Retina (tissue), 1 donor: ENCODE measurements at regions not wholly inside any gene's neighbourhood (a gene's known extent, or its start where the extent isn't known, plus 50 kb on each side); places are given as distances from the start of the nearest gene placed in this dataset.
"Not testable (repeated sequence)": the region's sequence is repeated elsewhere in the genome, so short reads cannot be mapped to it uniquely, and the experiment has no call there.

ENCODE experiments used
- DNase-seq: peaks from one replicate; pipeline ENCODE4 v3.0.0-alpha.2; 2016

DNA sequence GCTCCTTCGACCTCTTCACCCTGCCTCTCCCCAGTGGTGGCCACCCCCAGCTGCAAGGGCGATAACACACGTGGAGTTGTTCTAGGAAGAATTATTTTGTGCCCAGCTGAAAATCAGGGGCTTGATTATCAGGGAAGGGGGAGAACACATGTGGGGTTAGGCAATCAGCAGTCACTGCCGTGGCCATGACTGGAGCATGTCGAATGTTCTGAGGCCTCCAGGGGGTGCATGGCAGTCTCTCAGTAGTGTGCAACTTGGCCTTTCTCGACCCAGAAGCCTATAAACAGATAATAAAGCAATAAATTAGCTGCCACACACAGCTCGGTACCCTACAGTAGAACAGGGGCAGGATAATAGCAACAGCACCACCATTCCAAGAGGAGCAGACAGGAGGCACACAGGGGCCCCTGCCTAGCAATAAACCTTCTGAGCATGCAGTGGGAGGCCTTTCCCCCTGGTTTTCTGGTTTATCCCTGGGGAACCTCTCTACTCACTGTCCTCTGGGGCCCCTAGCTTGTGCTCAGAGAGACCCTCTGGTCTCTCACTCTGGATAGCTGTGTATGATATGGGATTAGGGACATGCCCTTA lies 308.2 kb upstream of the PLGLB2 start:
- DNase-seq: not testable (repeated sequence)

DNA sequence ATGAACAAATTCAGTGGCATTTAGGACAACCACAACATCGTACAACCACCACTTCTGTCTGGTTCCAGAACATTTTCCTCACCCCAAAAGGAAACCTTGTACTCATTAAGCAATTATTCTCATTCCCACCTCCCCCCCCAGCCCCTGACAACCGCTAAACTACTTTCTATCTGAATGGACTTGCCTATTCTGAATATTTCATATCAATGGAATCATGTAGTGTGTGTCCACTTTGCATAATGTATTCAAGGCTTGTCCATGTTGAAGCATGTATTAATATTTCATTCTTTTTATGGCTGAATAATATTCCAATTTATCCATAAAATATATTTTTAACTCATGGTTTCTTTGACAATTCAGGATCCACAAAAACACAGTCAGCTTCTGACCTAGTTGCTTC lies 307.2 kb upstream of the PLGLB2 start:
- not testable (repeated sequence) for DNase-seq

DNA sequence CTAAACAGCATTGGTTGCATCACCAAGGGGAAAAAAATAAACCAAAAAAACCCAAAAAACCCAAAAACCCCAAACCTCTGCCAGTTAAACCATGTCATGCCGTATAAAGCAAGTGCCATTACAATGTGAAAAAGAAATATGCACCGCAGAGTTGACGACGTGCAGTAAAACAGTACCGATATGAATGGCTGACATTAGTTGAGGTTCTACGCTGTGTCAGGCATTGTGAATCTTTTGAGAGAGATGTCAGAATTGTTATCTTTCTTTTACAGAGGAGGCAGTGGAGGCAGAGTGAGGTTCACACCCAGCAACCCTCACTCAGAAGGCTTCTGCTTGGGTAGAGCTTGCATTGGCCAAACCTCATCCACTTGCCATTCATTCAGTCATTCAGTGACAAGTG lies 306.5 kb upstream of the PLGLB2 start:
- not testable (repeated sequence) for DNase-seq

DNA sequence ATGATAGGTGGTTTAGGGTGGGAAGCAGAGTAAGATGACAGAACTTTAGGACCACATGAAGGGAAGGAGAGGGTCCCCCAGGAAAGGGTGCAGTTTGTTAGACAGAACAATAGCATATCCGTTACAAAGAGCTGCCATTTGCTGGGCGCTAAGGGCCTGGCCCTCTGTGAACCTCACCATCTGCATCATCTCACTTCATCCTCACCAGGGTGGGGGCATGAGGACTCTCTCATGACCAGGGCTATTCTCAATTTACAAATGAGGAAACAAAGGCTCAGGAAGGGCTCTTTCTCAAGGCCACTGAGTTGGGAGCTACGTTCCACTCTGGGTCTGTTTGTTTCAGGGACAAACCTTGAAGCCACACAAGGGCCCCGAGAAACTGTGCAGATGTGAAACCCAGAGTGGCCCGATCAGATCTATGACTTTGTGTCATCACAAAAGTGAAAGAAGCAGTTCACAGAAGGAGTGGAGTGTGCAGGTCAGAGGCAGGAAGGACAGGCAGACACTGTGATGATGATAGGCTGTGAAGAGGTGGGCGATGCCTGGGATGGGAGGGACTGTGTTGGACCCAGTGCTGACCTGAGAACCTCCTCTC lies 304.8 kb upstream of the PLGLB2 start:
- DNase-seq: not testable (repeated sequence)

DNA sequence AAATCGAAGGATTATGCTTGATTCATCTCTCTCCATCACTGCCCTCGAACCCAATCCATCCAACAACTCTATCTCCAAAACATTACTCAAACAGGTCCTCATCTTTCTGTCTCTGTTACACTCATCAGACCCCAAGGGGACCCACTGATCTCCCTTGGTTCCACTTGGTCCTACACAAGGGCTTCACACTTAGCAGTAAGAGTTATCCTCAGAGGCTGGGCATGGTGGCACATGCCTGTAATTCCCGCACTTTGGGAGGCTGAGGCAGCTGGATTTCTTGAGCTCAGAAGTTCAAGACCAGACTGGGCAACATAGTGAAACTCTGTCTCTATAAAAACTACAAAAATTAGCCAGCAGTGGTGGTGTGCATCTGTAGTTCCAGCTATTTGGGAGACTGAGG lies 302.9 kb upstream of the PLGLB2 start:
- not testable (repeated sequence) for DNase-seq

DNA sequence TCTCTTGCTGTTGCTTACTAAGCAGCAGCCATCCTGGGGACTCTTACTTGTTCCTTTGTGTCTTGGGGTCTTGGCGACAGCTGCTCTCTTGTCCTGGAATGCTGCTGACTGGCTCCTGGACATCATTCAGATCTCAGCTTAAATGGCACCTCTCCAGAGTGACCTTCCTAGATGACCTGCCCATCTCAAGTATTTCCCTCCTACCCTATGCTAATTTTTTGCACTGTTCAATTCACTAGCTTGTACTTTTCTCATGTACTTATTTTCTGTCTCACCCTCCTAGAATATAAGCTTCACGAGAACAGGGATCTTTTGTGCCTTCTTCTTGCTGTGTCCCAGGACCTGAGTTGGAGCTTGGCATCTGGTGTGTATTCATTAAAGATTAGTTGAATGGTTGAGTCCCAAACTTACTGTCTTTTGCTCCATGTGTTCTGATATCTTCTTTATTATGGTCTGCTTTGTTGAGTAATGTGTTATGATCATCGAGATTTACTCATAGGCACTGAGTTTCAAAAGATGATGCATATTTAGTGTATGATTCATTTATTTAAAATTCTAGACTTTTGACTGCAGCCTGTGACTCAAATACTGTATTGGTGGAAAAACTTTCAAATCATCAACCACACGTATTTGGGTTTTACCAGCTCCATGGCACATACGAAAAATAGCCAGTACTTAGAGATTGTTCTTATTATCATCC lies 302.1 kb upstream of the PLGLB2 start:
- DNase-seq: not testable (repeated sequence)

DNA sequence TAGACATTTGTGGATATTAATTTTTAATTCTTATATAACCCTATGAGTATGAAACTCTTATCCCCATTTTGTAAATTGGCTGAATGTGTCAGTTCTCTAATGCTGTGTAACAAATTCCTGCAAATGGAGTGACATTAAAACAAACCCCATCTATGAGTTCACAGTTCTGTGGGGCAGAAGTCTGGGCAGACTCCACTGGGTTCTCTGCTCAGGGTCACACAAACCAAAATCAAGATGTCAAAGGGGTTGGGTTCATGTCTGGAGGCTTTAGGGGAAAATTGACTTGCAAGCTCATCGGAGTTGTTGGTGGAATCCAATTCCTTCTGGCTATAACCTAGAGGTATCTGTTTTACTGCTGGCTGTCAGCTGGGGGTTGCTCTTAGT lies 301.6 kb upstream of the PLGLB2 start:
- DNase-seq: not testable (repeated sequence)

DNA sequence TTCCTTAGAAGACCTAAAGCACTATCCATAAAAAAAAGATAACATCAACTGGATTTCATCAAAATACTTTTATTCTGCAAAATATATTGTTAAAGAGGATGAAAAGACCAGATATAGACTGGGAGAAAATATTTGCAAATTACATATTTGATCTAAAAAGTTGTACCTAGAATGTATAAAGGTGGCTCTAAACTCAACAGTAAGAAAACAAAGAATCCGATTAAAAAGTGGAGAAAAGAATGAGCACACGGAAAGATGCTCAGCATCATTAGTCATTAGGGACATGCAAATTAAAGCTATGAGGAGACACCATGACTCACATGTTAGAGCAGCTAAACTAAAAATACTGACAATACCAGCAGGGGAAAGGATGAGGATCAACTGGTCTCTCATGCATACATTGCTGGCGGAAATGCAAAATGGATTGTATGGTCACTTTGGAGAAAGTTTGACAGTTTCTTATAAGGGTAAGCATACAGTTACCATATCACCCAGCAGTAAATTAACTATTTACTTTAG lies 298.4 kb upstream of the PLGLB2 start:
- DNase-seq: not testable (repeated sequence)

DNA sequence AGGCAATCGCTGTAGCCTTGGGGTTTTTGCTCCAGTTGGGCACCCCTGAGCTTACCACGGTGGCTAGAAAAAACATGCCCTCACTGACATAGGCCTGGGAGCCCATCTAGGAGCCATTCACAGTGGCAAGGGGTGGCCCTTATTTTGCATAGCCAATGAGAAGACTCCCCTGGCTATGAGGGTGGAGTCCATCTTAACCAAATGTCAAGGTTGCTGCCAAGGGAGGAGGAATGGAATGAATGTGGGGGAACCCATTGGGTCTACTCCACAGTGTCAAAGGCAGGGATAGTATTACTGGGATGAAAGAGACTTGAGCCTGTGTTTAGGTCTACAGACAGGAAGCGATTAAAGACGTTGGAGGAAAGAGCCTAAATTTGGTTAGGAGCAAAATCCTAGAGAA lies 295.7 kb upstream of the PLGLB2 start:
- DNase-seq: not testable (repeated sequence)

DNA sequence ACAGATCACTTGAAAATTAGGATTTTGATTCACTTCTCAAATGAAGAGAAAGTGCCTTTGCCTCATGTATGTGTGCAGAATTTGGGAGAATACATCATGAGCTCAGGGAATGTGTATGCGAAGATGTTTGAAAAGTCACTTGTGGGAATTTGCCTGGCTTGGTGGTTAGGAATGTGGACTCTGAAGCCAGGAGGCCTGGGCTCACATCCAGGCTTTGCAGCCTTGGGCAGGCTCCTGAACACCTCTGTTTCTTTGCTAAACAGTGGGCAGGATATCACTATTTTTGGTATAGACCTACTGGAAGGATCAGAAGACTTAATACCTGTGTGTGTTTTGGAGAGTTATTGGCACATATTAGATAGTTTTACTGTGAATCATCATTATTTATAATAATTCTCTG lies 295.0 kb upstream of the PLGLB2 start:
- not testable (repeated sequence) for DNase-seq

DNA sequence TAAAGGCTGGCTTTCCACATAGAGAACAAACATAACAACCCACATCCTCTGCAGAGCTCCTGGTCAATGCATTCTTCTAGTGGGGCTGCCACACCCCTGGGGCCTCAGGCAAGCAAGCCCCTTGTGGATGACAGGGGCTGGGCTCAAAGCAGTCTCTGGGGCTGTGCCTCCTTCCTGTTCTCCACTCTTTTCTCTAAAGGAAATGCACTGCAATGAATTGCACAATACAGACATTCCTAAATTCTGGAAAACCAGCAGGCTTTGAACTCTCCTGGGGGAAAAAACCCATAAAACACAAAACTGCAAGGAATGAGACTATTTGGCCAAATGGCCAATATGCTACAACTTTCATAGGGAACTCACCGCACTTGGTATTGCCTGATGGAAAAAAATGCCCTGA lies 293.9 kb upstream of the PLGLB2 start:
- DNase-seq: not testable (repeated sequence)

DNA sequence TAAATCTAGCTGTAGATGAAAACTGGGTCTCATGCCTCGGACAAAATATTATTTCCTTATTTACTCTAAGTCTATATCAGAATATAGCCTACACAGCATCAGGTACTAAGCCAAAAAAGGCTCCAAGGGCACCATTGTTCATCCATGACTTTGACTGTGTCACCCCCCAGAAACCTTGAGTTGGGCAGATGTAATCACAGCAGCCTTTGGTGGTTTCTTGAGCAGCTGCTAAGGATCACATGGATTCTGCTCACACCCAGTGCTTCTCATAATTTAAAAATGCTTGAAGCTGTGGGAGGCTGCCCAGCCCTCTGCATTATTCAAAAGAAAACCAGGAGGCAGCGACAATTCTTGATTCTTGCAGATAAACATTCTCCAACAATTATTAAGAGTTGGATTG lies 293.5 kb upstream of the PLGLB2 start:
- DNase-seq: not testable (repeated sequence)

DNA sequence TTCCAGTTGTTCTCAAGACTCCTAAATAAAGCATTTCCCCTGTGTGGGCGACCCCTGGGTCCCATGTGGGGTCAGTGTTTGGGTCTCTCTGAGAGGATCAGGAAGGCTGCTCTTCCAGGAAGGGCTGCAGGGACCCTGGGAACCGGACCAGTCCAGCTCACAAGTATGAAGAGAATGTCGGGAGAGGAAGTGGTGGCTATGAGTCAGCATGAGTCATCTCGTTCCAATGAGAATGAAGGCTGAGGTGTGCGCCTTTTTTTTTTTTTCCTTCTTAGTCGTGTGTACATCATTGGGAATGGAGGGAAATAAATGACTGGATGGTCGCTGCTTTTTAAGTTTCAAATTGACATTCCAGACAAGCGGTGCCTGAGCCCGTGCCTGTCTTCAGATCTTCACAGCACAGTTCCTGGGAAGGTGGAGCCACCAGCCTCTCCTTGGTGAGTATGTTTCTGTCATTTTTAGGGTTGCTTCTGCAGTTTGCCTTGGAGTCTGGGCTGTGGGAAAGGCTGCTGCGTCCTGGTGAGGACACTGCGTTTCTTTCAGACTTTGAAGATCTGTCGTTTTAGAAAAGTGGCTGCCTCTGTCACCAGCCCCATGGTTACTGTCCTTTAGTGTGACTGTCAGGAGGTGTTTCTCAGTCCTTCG lies 292.6 kb upstream of the PLGLB2 start:
- not testable (repeated sequence) for DNase-seq

DNA sequence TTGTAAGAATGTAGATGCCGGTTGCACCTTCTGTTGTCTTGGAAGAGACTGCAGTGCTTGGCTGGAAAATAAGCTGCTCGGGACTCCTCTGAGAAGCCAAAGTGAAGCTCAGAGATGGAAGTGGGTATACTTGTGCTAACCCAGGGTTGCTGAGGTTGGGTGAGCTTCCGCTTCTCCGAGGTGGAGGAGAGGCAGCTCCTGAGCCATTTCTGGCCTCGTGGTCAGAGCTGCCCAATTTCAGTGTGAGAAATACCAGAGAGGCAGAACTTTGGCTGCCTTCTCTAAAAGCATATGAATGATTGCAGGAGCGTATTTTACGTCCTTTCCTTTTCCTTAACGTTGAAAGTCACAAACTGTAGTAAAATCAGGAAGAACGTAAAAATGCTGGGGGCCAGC lies 292.0 kb upstream of the PLGLB2 start:
- DNase-seq: not testable (repeated sequence)

DNA sequence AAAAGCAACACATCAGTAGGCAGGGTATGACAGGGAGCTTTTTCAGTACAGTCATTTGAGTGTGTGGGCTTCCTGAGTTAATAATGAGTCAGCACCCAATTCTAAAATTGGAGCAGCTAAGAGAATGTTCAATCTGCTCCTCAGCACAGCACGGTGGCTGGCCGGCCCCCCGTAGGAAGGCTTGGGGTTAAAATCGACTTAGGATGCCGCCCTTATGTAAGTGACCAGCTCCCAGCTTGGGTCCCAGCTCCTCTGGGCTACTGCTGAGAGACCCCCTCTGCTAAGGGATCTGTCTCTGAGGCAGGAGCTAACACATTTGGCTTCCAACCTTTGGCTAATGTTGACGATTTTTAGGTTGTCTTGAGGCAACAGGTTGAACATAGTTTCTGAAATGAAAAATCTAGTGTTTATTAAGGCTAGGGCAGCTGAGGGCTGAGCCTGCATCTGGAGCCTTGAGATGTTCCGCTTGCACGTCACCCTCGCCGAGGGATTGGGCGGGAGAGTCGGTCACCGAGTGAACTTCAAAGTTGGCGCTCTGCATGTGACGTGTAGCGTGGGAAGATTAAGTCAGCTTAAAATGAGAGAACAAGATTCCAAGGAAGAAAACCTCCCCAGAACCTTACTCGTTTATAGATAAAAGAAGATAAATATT lies 291.3 kb upstream of the PLGLB2 start:
- DNase-seq: not testable (repeated sequence)

DNA sequence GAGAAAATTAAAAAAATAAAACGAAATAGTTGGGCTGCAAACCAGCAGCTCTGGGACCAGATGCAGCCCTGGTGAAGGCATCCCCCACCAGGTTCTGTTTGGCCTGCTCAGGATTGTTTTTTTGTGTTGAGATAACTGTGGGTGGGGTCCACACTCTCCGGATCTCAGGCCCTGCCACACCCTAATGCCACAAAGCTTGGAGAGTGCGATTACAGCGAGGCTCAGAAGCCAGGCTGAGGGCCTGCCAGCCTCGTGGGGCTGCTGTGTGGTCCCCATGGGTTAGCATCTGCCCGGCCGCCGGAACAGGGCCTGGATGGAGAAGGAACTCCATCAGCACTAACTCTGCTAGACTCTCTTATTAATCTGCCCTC lies 290.8 kb upstream of the PLGLB2 start:
- not testable (repeated sequence) for DNase-seq

DNA sequence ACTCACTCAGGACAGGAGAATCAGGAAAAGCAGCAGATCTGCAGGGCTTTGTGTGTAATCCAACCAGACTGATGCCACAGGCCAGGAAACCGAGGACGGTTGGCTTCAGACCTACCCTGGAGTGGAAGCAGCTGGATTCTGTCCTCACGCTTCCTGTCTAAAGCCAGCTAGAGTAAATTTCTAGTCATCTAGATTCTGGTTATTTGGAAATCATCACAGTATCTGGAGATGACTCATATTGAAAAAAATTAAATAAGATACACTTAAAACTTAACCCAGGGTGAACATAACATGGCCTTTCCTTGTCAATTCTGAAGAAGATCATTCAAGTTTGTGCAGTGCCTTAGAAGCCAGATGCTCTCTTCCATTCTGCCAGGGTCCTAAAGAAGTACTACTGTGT lies 288.9 kb upstream of the PLGLB2 start:
- not testable (repeated sequence) for DNase-seq

DNA sequence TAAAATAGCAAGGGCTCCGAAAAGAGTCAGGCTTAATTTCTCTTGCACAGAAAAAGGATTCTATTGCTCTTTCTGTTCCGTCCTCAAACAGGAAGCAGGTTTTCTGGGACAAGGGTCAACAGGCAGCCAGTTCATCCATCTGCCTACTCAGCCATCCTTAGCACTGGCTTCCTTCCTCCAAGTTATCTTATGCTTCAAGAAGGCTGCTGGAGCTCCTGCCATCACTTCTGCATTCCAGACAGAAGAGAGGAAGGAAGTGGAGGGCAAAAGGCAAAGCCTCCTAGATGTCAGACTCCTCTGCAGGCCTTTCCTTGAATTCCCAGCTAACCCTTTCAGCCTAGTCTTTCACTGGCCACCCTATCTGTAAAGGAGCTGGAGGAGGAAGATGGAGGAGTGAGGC lies 287.8 kb upstream of the PLGLB2 start:
- not testable (repeated sequence) for DNase-seq

DNA sequence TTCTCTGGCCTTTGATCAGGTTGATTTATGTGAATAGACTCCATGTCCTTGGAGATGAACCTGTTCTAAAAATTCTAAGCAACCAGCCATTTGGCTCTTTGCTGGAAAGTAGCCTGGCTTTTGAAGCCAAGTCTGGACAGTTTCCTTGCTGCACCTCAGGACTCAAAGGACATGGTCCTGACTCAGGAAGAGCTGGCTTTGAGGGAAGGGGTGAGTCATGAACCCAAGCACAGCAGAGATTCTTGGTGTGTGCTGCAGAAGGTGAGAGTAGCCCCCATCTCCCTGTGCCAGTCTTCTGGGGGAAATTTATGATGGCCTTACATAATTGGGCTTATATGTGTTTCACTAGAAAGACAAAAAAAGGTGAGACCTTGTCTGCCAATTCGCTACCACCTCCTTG lies 287.2 kb upstream of the PLGLB2 start:
- DNase-seq: not testable (repeated sequence)

DNA sequence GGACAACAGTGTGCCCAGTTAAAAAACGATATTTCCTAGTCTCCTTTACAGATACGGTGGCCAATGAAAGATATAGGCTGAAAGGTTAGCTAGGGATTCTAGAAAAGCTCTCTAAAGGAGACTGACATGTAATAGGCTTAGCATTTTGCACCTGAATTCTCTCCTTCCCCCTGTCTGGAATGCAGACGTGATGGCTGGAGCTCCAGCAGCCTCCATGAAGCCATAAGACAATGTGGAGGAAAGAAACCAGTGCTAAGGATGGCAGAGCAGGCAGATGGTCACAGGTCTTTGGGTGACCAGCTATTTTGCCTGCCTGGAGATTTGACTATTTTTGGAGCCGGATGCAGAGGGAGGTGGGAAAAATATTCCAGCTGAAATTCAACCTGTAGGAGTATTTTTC lies 286.2 kb upstream of the PLGLB2 start:
- DNase-seq: not testable (repeated sequence)

DNA sequence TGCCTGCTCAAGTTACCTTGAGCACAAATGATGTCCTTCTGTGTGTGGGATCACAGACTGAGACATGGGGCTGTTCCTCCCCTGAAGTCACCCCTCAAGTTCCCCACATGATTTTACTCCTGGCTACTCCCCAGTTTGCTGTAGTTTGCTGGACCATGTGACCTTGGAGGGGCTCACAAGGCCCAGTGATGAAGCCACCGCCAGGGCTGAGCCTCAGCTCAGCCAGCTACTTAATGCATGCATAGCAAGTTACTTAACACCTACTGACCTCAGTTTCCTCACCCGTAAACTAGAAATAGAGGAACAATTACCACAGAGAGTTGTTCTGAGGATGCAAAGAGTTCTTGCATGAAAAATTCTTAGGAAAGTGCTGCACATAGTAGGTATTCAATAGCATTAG lies 283.7 kb upstream of the PLGLB2 start:
- DNase-seq: not testable (repeated sequence)

DNA sequence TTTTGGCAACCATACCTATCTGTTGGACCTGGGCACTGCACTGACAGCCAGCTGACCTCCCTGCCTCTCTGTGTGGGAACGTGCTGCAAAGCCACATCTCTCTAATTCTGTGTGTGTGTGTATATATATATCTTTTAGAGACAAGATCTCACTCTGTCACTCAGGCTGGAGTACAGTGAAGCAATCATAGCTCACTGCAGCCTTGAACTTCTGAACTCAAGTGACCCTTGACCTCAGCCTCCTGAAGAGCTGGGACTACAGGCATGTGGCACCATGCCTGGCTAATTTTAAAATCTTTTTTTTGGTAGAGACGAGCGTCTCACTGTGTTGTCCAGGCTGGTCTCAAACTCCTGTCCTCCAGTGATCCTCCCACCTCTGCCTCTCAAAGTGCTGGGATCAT lies 282.2 kb upstream of the PLGLB2 start:
- DNase-seq: not testable (repeated sequence)

DNA sequence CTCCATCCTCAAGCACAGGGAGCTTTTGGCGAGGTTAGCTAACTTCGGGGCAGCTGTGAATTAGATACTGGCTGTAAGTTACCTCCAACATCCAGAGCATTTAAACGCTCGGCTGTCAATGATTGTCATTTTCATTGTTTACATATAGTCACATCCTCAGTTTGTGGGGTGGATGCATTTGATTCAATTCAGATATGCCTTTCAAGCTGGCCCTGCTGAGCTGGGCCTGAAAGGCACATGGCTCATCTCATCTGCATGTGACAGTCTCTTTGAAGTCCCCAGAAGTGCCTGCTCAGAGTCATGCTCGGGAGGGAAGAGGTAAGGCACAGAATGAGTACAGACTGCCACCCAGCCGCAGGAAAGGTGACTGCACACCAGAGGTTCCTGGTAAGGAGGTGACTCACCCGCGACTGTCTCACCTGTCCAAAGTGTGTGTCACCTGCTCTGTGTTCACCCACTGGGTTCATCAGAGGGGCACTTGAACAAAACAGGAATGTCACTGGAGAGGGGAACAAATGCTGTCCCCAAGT lies 281.2 kb upstream of the PLGLB2 start:
- not testable (repeated sequence) for DNase-seq
